LNCaP clone FGC (cell line): ENCODE measurements at regions not wholly inside any gene's neighbourhood (a gene's known extent, or its start where the extent isn't known, plus 50 kb on each side); places are given as distances from the start of the nearest gene placed in this dataset.

Experiments used
- DNase-seq: peaks from one replicate; pipeline ENCODE4 v3.0.0-alpha.2; 2011; ENCODE audit warnings: low read depth
- H3K4me3 ChIP-seq: 2 replicates; pipeline ENCODE4 v1.5.1; 2011; ENCODE audit warnings: mild to moderate bottlenecking, low read depth, low read length, control low read depth
- TF ChIP-seq, protein P1 (sequence below): IDR thresholded peaks from 2 replicates; pipeline ENCODE4 v1.5.1; 2012; ENCODE audit warnings: mild to moderate bottlenecking; ENCODE audit not compliant: control insufficient read depth, insufficient read depth; ENCODE audit errors: extremely low read depth

DNA sequence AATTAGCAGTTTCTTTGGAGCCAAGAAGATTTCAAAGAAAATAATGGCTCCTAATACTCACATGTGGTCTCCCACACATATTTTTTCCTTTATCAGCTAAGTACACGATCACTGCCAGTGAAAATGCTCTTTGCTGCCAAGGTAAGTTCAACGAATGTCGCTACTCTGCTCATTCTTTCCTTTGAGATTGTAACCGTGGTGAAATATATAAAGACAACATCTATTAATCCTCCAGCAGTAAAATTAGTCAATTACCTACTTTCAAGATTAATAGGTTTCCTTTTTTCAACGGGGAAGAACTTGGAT is 672.2 kb downstream of the GATA3 start:
- no peak overlapping the region for H3K4me3 ChIP-seq
- TF ChIP-seq, protein P1, sequence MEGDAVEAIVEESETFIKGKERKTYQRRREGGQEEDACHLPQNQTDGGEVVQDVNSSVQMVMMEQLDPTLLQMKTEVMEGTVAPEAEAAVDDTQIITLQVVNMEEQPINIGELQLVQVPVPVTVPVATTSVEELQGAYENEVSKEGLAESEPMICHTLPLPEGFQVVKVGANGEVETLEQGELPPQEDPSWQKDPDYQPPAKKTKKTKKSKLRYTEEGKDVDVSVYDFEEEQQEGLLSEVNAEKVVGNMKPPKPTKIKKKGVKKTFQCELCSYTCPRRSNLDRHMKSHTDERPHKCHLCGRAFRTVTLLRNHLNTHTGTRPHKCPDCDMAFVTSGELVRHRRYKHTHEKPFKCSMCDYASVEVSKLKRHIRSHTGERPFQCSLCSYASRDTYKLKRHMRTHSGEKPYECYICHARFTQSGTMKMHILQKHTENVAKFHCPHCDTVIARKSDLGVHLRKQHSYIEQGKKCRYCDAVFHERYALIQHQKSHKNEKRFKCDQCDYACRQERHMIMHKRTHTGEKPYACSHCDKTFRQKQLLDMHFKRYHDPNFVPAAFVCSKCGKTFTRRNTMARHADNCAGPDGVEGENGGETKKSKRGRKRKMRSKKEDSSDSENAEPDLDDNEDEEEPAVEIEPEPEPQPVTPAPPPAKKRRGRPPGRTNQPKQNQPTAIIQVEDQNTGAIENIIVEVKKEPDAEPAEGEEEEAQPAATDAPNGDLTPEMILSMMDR: no peak
- DNase-seq: no peak

DNA sequence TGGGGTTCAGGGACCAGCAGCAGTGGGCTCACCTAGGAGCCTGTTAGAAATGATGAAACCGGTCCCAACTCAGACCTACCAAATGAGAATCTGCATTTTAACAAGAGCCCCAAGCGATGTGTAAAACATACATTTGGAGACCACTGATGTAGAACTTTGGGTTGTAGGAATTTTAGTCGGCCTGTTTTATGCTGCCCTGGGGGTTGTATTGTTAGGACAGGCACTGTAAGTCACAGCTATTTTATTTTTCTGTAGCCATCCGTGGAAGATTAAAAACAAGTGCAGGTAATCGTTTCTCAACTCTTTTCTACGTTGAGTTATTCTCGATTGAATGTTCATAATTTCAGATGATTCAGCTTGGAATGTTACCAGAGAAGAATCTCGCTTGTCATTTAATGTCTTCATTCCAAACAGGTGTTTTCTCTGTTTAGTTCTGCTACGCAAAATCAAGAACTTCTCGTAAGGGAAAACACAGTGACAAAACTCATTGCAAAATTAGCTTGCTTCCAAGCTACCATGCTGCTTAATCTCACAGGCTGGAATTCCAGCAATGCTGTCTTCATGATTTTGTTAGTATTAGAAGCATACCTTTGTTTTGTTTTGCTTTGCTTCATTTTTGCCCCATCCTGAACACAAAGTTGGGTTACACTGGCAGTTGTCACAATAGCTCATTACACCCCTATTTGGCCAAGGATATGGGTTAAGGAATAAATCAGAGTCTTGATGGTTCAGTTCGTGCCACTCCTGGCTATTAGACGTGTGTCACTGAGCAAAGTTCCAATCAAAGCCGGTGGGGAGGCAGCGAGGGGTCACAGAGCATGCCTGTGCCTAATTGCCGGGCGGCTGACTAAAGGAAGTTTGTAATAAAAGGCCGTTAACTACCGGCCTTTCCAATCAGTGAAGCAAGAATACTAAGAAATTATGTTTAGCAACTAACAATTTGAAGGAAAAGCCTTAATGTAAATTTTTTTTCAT is 676.9 kb downstream of the GATA3 start:
- no peak for DNase-seq
- TF ChIP-seq, protein P1: no peak
- no peak overlapping the region for H3K4me3 ChIP-seq

DNA sequence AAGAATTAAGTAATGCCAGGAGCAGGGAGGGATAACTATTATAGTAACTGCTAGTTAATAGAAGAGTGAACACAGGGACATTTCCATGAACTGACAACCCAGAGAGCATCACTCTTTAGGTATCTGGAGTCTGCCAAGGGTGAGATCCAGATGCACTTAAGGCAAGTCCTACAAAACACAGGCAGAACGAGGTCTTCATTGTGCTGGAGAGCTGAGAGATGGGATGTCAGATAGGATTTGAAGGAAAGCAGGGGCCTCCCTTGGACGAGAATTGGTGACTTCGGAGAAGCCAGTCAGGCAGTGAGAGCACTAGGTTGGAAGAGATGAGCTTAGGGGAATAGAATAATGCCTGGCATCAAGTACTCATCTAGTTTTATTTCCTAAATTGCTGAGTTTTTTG is 684.5 kb downstream of the GATA3 start:
- H3K4me3 ChIP-seq: no peak overlapping the region
- TF ChIP-seq, protein P1: no peak
- no peak for DNase-seq

DNA sequence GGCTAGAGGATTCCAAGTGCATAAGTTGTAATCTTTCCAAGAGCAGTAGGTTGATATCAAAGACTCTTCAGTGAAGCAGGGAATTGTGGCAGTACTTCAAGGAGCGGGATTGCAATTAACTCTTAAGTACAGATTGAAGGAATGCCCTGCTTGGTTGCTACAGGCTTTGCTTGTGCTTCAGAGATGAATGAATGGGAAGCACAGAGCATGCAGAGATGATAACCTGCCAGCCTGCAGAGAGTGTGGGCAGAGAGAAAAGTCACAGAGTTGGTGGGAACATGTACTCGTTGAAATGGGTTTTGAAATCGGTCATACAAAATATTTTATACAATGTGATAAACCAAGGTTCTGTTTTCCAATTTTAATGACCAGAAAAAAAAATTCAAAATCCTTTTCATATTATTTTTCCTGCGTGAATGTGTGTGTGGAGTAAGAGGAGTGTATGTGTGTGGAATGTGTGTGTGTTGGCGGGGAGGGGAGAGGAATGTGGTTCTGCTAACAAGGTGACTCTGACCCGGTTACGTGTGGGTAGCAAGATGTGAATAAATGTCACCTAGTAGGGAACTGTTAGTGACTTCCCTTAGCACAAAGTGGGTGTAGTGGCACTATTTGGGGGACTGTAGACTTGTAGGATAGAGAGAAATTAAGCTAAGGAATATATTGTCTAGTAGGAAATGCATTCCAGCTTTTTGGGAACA is 697.8 kb downstream of the GATA3 start:
- H3K4me3 ChIP-seq: no peak overlapping the region
- TF ChIP-seq, protein P1: no peak
- DNase-seq: no peak

DNA sequence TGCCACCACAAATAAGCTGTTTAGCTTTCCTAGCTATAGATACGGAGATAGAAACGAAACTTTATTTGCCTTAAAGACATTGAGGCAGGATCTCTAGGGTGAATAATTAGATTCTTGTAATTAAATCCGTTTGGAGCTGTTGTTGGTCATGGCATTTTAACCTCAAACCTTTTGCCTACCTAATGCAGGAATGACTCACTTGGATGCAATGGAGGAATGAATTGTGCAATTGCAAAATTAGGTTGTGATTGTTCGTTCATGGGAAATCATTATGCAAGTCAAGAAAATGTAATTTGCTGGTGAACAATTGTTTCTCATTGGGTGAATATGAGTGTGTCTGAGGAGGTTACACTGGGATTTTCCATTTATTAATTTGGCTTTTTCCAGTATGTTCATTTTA is 703.5 kb downstream of the GATA3 start:
- no peak for DNase-seq
- TF ChIP-seq, protein P1: no peak
- H3K4me3 ChIP-seq: no peak overlapping the region

DNA sequence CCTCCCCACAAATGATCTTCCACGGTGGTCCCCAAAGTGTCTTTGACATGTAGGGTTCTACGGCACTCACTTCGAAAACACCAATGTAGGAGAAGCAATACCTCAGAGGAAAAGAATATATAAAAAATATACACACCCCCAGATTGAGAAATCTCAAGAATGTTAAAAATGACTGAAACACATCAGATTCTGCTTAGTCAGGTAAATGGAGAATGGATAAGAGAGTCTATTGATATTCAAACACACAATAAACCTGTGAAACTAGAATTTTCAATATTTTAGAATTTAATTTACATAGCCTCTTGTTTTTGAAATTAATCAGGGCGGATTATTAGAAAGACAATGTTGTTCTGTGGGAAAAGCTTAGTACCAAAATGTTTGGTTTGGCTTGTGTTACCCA is 712.4 kb downstream of the GATA3 start:
- H3K4me3 ChIP-seq: no peak overlapping the region
- no peak for DNase-seq
- TF ChIP-seq, protein P1: no peak
